ENCODE measurements at regions not wholly inside any gene's neighbourhood (a gene's known extent, or its start where the extent isn't known, plus 50 kb on each side); places are given as distances from the start of the nearest gene placed in this dataset.

- TF ChIP-seq CTCF (IDR thresholded peaks at IDR 0.05), result no peak
- TF ChIP-seq POLR2AphosphoS5 (IDR thresholded peaks at IDR 0.05; ENCODE audit: low read depth, low read length), result no peak
- no peak for TF ChIP-seq SIN3A (IDR thresholded peaks at IDR 0.05; ENCODE audit: borderline replicate concordance, insufficient read depth, low read depth, low read length)
- TF ChIP-seq REST (IDR thresholded peaks at IDR 0.05; ENCODE audit: insufficient read depth in 1 of 2, low read depth in 2 of 2, low read length in 1 of 2), result no peak
These were observed 119.0 kb downstream of the BCL2L11 start for GRCh38 chr2:111239581-111240249.
